ENCODE measurements at regions not wholly inside any gene's neighbourhood (a gene's known extent, or its start where the extent isn't known, plus 50 kb on each side); places are given as distances from the start of the nearest gene placed in this dataset.
"Not testable (repeated sequence)": the region's sequence is repeated elsewhere in the genome, so short reads cannot be mapped to it uniquely, and the experiment has no call there.

DNA sequence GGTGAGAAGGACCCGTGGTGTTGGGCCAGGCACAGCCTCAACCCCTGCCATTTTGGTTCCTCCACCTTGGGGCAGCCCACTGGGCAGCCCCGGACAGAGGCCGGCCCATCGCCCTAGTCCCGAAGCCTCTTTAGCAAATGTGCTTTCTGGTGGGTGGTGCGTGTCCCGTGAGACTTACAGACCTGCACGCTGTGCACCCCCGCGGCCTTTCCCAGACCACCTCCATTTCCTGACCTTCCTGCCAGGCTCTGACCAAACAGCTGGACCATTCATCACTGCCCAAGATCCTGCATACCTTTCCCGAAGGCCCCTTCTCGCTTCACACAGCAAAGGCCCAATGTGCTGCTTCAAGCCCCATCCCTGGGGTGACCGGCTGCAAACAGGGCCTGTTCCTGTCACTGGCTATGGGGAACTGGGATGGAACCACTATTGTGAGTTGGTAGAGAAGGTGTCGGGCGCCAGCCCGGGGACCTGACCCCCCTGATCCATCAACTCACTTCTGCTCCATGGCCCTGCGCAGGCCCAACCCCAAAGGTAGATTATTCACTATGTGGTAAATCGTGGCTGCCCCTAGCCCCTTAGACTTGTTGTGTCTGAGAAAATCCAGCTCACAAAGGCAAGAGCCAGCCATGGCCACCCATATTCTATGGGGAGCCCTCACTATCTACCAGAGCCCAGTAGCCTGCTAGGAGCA lies 341.0 kb downstream of the EIPR1 start:
- no peak for DNase-seq (ENCODE audit: low spot score)
- no peak for TF ChIP-seq CTCF (IDR thresholded peaks at IDR 0.05; ENCODE audit: extremely low read depth, missing control alignments)

DNA sequence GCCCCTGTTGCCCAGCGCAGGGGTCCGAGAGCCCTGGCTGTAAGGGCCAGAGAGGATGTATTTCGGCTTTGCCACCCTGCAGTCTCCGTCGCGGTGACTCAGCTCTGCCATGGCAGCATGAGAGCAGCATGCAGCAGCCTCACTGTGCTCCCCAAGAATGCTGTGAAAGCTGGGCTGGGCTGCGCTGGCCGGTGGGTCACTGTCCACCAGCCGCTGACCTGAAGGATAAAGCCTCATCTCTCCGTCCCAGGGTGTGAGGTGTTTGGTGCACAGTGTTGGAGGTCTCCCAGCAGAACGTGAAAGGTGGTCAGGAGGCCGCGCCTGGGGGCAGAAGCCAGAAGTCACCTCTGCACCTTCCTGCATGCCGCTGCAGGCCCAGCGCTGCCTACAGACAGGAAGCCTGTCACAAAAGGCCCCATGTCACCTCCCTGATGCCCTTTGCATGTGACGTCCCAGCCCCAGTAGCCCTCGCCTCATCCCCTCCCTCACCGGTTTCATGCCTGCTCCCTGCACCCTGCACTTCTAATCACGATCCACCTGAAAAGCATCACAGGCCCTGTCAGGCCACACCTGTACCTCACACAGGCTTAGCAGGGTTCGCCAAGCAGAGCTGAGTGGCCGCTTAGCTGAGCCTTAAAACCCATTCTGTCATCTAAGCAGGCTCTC lies 342.1 kb downstream of the EIPR1 start:
- TF ChIP-seq CTCF (IDR thresholded peaks at IDR 0.05; ENCODE audit: extremely low read depth, missing control alignments): no peak
- DNase-seq (ENCODE audit: low spot score): no peak

- DNase-seq (ENCODE audit: low spot score): no peak
- no peak for TF ChIP-seq CTCF (IDR thresholded peaks at IDR 0.05; ENCODE audit: extremely low read depth, missing control alignments)
Measured at GRCh38 chr2:3034856-3035255, 342.8 kb downstream of the EIPR1 start.

DNA sequence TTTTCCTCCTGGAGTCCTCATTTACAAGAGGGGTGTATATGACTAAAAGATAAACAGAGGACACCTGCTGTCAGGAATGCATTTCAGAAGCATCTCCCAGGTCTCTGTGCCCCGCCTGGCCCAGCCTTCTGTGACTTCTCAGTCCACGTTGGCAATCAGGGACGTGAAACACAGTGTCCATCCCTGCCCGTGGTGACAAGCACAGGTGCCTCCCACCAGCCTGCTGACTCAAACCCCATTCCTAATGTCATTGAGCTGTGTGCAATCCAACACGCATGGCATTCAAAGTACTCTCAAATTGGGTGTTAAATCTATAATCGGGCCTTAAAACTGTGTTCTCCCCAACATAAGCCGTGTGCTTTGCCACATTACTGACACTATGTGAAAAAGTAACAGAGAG lies 343.2 kb downstream of the EIPR1 start:
- DNase-seq (ENCODE audit: low spot score): no peak
- no peak for TF ChIP-seq CTCF (IDR thresholded peaks at IDR 0.05; ENCODE audit: extremely low read depth, missing control alignments)

DNA sequence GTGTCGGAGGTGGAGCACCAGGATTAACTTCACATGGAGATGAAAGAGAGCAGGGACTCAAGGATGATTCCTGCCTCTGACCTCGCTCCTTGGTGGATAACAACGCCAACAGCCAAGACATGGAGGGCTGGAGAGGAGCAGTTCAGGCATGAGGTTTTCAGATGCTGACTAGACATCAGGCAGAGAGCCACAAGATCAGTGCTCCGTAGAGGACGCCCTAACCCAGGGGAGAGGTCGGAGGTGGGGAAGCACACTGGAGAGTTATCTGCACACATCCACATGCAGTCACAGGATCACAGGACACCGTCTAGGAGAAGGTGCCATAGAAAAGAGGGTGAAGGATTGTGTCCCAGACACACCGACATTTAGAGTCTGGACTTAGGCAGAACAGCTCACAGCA lies 344.3 kb downstream of the EIPR1 start:
- TF ChIP-seq CTCF (IDR thresholded peaks at IDR 0.05; ENCODE audit: extremely low read depth, missing control alignments): no peak
- DNase-seq (ENCODE audit: low spot score): no peak

DNA sequence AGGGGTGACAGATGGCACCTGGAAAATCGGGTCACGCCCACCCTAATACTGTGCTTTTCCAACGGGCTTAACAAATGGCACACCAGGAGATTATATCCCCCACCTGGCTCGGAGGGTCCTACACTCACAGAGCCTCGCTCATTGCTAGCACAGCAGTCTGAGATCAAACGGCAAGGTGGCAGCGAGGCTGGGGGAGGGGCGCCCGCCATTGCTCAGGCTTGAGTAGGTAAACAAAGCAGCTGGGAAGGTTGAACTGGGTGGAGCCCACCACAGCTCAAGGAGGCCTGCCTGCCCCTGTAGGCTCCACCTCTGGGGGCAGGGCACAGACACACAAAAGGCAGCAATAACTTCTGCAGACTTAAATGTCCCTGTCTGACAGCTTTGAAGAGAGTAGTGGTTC lies 346.8 kb downstream of the EIPR1 start:
- DNase-seq (ENCODE audit: low spot score): not testable (repeated sequence)

DNA sequence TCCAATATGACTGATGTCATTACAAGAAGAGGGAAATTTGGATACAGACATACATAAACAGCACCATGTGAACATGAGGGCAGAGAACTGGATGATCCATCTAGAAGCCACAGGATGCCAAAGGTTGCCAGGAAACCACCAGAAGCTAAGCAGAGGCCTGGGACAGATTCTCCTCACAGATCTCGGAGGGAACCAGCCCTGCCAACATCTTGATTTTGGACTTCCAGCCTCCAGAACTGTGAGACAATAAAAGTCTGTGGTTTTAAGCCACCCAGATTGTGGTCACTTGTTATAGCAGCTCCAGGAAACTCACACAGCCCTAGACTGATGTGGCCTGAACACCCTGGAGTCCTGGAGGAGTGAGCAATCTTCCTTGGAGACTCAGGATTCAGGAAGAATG lies 351.6 kb downstream of the EIPR1 start:
- DNase-seq (ENCODE audit: low spot score): no peak
- no peak for TF ChIP-seq CTCF (IDR thresholded peaks at IDR 0.05; ENCODE audit: extremely low read depth, missing control alignments)

DNA sequence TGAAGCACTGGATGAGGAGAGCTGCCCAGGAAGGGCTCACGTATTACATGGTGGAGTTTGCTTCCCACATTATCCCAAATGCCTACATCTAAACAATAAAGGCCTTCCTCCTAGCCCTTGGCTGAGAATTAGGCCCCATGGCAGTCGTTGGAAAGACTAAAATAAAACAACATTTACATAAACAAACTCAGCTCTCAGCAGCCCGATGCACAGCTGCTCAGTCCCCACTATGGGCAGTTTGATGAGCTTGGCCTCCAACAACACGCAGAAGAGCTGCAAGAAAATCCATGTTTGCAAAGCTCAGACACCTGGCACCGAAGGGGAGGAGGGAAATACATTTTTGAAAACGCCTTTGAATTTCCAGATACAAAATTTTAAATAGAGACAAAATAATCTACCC lies 352.4 kb downstream of the EIPR1 start:
- no peak for DNase-seq (ENCODE audit: low spot score)
- TF ChIP-seq CTCF (IDR thresholded peaks at IDR 0.05; ENCODE audit: extremely low read depth, missing control alignments): no peak
